GM23248 (cell line): ENCODE measurements at regions not wholly inside any gene's neighbourhood (a gene's known extent, or its start where the extent isn't known, plus 50 kb on each side); places are given as distances from the start of the nearest gene placed in this dataset.

Experiments used
- DNase-seq: peaks from one replicate; pipeline ENCODE4 v3.0.0-alpha.2; 2015
- H2AFZ ChIP-seq: fragments of 200-600 bp; sonication (generic); 2 replicates; pipeline ENCODE4 v1.6.1; 2016; ENCODE audit warnings: antibody characterized with exemption
- H3F3A ChIP-seq: fragments of 200-600 bp; sonication (generic); 2 replicates; pipeline ENCODE4 v1.6.1; 2016; ENCODE audit warnings: mild to moderate bottlenecking, antibody characterized with exemption, mixed run types; ENCODE audit not compliant: insufficient read depth
- H3K27ac ChIP-seq: fragments of 200-600 bp; sonication (generic); 2 replicates; pipeline ENCODE4 v1.5.1; 2016; ENCODE audit warnings: mild to moderate bottlenecking
- H3K27me3 ChIP-seq: fragments of 200-600 bp; sonication (generic); replicated peaks from 2 replicates; pipeline ENCODE4 v1.6.1; 2016; ENCODE audit warnings: mild to moderate bottlenecking; ENCODE audit not compliant: insufficient read depth
- H3K36me3 ChIP-seq: fragments of 200-600 bp; sonication (generic); 2 replicates; pipeline ENCODE4 v1.6.1; 2016; ENCODE audit warnings: low read depth, mild to moderate bottlenecking
- H3K4me1 ChIP-seq: fragments of 200-600 bp; sonication (generic); 2 replicates; pipeline ENCODE4 v1.6.1; 2016; ENCODE audit warnings: mild to moderate bottlenecking; ENCODE audit not compliant: insufficient read depth
- H3K4me2 ChIP-seq: fragments of 200-600 bp; sonication (generic); one replicate; pipeline ENCODE4 v1.6.1; 2016; ENCODE audit warnings: mild to moderate bottlenecking; ENCODE audit not compliant: unreplicated experiment
- H3K4me3 ChIP-seq: fragments of 200-600 bp; sonication (generic); 2 replicates; pipeline ENCODE4 v1.5.1; 2016; ENCODE audit warnings: mild to moderate bottlenecking
- H3K79me2 ChIP-seq: fragments of 200-600 bp; sonication (generic); 2 replicates; pipeline ENCODE4 v1.6.1; 2016; ENCODE audit warnings: mild to moderate bottlenecking; ENCODE audit not compliant: insufficient read depth
- H3K9ac ChIP-seq: fragments of 200-600 bp; sonication (generic); 2 replicates; pipeline ENCODE4 v1.6.1; 2016; ENCODE audit warnings: mild to moderate bottlenecking
- H3K9me2 ChIP-seq: fragments of 200-600 bp; sonication (generic); 2 replicates; pipeline ENCODE4 v1.6.1; 2016; ENCODE audit warnings: mixed run types, mild to moderate bottlenecking, moderate library complexity; ENCODE audit not compliant: insufficient read depth
- H3K9me3 ChIP-seq: fragments of 200-600 bp; sonication (generic); one replicate; pipeline ENCODE4 v1.6.1; 2017; ENCODE audit warnings: low read depth
- H4K20me1 ChIP-seq: fragments of 200-600 bp; sonication (generic); 2 replicates; pipeline ENCODE4 v1.6.0; 2016; ENCODE audit not compliant: insufficient read depth
- EZH2 ChIP-seq: fragments of 200-600 bp; sonication (generic); IDR thresholded peaks from 2 replicates; pipeline ENCODE4 v1.6.1; 2018; ENCODE audit warnings: antibody characterized with exemption, mild to moderate bottlenecking; ENCODE audit not compliant: insufficient read depth, poor library complexity, severe bottlenecking
- EZH2phosphoT487 ChIP-seq: fragments of 200-600 bp; sonication (generic); IDR thresholded peaks from 2 replicates; pipeline ENCODE4 v1.6.1; 2018; ENCODE audit warnings: antibody characterized with exemption, moderate library complexity, mild to moderate bottlenecking, low read depth; ENCODE audit not compliant: insufficient read depth
- WGBS, 2 experiments: methylation state at CpG; one replicate each; pipeline ENCODE4 v1.1.6; 2015 to 2017; ENCODE audit warnings: low lambda C conversion rate in 2 of 2, low coverage in 1 of 2; ENCODE audit errors: missing lambda C conversion rate in 2 of 2; 5-methylcytosine and 5-hydroxymethylcytosine counted together
- in situ Hi-C: fragments of 300-500 bp; cut with MboI; formaldehyde crosslinking; loops from 2 replicates; pipeline ENCODE4 v1.15.0; 2020

DNA sequence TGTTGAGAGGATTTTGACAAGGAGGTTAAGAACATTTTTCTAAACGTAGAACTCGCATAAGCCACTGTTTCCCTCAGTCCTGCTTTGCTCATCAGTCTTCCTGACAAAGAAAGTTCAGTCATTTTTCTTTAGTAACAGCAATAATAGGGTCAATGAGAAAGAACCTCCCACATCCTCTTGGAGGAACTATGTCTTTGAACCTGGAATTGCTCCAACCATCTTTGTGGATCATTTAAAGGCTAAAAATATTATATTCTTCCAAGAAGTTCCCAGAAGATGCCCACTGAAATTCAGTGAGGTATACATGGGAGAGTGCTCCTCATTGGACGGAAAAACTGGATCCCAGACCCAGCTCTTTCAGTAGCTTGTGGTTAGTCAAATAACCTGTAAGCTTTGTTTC, 282.8 kb upstream of the FAR2 start:
- Histone ChIP-seq H3K27me3 (no peaks in the 10 kb centered on the region), H3K4me2 (no peak overlapping the region), H3F3A (peaks cover 18% of the 10 kb centered on the region), H4K20me1 (no peaks in the 10 kb centered on the region), H3K4me3 (no peak overlapping the region), H2AFZ (no peak overlapping the region), H3K9me3 (no peaks in the 10 kb centered on the region), H3K4me1 (peaks cover 32% of the 10 kb centered on the region), H3K79me2 (no peaks in the 10 kb centered on the region), H3K36me3 (no peaks in the 10 kb centered on the region), H3K9me2 (no peaks in the 10 kb centered on the region), H3K9ac (no peak overlapping the region), H3K27ac (no peak overlapping the region)
- in situ Hi-C loops, result no loop called here
- TF ChIP-seq EZH2phosphoT487, result no peak
- no peak for TF ChIP-seq EZH2
- DNase-seq, result no peak
- 58 to 63% methylated on average over 3 of the region's 3 CpGs for WGBS, 2 experiments

DNA sequence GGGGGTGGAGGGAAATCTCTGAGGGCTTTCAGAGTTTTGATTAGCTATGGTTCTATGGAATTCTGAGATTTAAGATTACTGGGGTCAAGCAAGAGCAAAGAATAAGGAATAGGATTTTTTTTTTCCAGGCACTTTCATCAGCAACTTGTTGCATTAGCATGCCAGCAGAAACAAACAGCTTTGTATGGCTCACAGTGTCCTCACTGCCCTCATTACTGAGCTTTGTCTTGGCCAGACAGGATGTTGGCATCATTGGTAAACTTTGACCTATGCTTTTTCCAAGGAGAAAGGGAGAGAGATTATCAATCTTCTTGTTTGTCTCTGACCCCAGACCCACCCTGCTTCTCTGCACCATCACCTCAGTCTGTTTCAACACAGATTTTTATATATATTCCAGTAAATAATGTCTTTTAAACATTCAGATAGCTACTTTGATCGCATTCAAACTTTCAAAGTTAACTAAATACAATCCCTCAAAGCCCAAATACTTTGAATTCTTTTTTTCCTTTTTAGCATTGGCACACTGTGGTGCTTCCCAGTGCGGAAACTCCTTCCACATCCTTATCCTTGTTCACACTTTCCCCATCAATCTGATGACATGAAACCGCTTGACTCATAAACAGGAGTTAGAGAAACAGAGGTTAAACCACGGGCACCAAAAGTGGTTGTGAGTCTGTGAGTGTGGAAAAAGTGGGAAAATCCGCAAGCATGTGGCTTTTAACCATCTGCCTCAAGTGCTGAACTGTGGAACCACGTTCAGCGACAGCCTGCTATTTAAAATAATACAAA, 282.2 kb upstream of the FAR2 start:
- TF ChIP-seq EZH2phosphoT487, result no peak
- no peak for TF ChIP-seq EZH2
- no peak overlapping the region for H2AFZ ChIP-seq
- peaks cover 34% of the 10 kb centered on the region for H3K4me1 ChIP-seq
- no peak overlapping the region for H3K9ac ChIP-seq
- H3K9me2 ChIP-seq, result no peaks in the 10 kb centered on the region
- H3F3A ChIP-seq, result peaks cover 20% of the 10 kb centered on the region
- no peaks in the 10 kb centered on the region for H3K27me3 ChIP-seq
- in situ Hi-C loops, result no loop called here
- 73 to 76% methylated on average over 7 of the region's 7 CpGs for WGBS, 2 experiments
- H3K4me2 ChIP-seq, result no peak overlapping the region
- H4K20me1 ChIP-seq, result no peaks in the 10 kb centered on the region
- no peaks in the 10 kb centered on the region for H3K36me3 ChIP-seq
- H3K9me3 ChIP-seq, result no peaks in the 10 kb centered on the region
- no peaks in the 10 kb centered on the region for H3K79me2 ChIP-seq
- H3K4me3 ChIP-seq, result no peak overlapping the region
- peak; percentile 20 for DNase-seq
- H3K27ac ChIP-seq, result no peak overlapping the region

DNA sequence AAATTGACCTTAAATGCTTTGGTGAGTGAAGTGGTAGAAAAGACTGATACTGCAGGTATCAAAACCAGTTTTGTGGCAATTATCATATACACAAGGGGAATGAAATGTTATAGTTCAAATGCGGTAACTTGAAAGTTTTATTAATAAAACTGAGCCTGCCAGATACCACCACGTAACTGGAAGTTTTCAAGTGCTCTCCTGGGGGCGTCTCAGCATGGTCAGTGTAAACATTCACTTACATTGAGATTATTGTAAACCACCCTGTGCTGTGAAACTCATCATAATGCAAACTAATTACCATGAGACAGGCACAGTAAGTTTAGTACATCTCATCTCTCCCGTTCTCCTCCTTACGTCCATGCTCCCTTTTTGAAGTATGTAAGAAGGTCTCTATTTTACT, 280.7 kb upstream of the FAR2 start:
- H3K27ac ChIP-seq, result no peak overlapping the region
- no peak overlapping the region for H2AFZ ChIP-seq
- TF ChIP-seq EZH2phosphoT487 (no peak), EZH2 (no peak)
- no peaks in the 10 kb centered on the region for H3K27me3 ChIP-seq
- H3F3A ChIP-seq, result peaks cover 20% of the 10 kb centered on the region
- no peaks in the 10 kb centered on the region for H3K79me2 ChIP-seq
- WGBS, 2 experiments, result 86 to 92% methylated on average over 5 of the region's 5 CpGs
- peaks cover 34% of the 10 kb centered on the region for H3K4me1 ChIP-seq
- DNase-seq, result no peak
- H3K4me3 ChIP-seq, result no peak overlapping the region
- no peaks in the 10 kb centered on the region for H4K20me1 ChIP-seq
- no peak overlapping the region for H3K9ac ChIP-seq
- in situ Hi-C loops, result no loop called here
- no peak overlapping the region for H3K4me2 ChIP-seq
- no peaks in the 10 kb centered on the region for H3K36me3 ChIP-seq
- H3K9me2 ChIP-seq, result no peaks in the 10 kb centered on the region
- no peaks in the 10 kb centered on the region for H3K9me3 ChIP-seq

DNA sequence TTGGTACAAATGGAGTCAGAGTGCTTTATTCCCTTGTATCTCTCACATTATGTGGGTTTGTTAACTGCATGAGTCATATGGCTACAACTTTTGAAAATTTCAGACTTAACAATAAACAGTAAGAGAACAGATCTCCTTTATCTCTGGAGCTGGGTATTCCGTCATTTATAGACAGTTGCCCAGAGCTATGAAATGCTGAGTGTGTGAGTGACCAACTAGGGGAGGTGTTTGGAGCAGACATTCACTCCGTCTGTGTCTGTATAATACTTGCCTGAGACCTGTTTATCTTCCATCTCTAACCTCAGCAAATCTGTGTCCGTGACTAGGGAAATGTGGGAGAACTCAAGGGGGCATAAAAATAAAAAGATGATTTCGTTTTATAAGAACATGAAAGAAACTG, 279.9 kb upstream of the FAR2 start:
- H3K27ac ChIP-seq, result peak overlapping the region; percentile 7; the same call in 1 of the 2 replicates
- peaks cover 34% of the 10 kb centered on the region for H3K4me1 ChIP-seq
- 55 to 58% methylated on average over 4 of the region's 4 CpGs for WGBS, 2 experiments
- no peak overlapping the region for H3K4me3 ChIP-seq
- H3K27me3 ChIP-seq, result no peaks in the 10 kb centered on the region
- no peak for TF ChIP-seq EZH2
- no peak for TF ChIP-seq EZH2phosphoT487
- H4K20me1 ChIP-seq, result no peaks in the 10 kb centered on the region
- H3K79me2 ChIP-seq, result no peaks in the 10 kb centered on the region
- H3K9ac ChIP-seq, result no peak overlapping the region
- H2AFZ ChIP-seq, result peak overlapping the region; percentile 17; the same call in 1 of the 2 replicates
- peak; percentile 62 for DNase-seq
- H3K9me2 ChIP-seq, result no peaks in the 10 kb centered on the region
- no peaks in the 10 kb centered on the region for H3K9me3 ChIP-seq
- in situ Hi-C loops, result no loop called here
- H3F3A ChIP-seq, result peaks cover 20% of the 10 kb centered on the region
- H3K36me3 ChIP-seq, result no peaks in the 10 kb centered on the region
- peak overlapping the region; percentile 23 for H3K4me2 ChIP-seq
